DMS 273 treated with DMSO at 0.1 percent for 48 hours (cell line): ENCODE measurements at regions not wholly inside any gene's neighbourhood (a gene's known extent, or its start where the extent isn't known, plus 50 kb on each side); places are given as distances from the start of the nearest gene placed in this dataset.

ENCODE experiments used
- DNase-seq: peaks from one replicate; lab custom pipeline; 2025; lab: John Stamatoyannopoulos, UW

GRCh38 chr5:73374520-73375190, 73.9 kb downstream of the FOXD1 start:
- no peak for DNase-seq

DNA sequence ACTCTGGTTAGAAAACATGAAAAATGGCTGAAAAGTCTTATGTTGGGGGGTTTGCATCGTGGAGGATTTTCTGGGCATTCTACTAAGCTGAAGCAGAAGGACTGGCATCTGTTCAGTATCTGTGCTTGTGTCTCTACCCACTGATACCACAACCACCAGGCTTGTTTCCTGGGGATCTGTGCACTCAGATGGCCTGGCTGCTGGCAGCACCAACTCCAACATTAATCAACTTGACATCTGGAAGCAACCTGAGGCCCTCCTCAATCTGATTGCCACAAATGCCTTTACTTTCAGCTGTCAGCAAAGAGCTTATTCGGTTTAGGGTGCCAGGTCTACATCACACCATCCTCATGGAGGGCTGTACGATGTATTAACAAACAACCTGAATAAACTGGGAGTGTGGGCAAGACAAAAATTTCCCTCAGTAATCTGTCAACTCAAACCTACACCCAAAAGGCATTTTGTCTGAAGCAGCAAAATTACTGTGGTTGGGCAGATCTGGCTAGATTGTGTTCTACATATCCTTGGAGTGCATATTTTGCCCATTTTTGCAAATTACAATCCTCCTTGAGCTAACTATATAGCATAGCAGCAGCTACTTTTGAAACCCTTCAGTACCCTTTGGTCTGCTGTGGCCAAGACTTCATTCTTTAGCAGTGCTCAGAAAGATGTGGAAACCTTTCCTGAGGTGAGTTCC, 74.6 kb downstream of the FOXD1 start:
- DNase-seq, result peak; percentile 55

GRCh38 chr5:73370640-73371583, 77.7 kb downstream of the FOXD1 start:
- DNase-seq, result no peak

GRCh38 chr5:73370095-73370494, 78.5 kb downstream of the FOXD1 start:
- DNase-seq, result no peak

DNA sequence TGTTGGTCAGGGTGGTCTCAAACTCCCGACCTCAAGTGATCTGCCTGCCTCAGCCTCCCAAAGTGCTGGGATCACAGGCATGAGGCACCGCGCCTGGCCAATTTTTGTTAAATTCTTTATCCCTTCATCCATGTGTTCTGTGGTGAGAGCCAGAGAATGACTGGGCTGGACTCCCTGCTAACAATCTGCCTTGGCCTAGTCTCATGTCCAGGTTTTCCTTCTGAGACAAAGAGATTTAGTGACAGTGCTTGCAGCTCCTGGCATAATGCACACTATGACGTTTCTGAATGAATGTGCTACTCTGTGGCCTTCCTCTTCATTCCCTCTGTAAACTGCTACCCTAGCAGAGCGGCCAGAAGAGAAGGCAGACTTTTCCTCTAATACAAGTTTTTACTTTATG, 79.3 kb downstream of the FOXD1 start:
- no peak for DNase-seq

- no peak for DNase-seq
These were observed 80.9 kb downstream of the FOXD1 start for GRCh38 chr5:73367650-73368049.

DNA sequence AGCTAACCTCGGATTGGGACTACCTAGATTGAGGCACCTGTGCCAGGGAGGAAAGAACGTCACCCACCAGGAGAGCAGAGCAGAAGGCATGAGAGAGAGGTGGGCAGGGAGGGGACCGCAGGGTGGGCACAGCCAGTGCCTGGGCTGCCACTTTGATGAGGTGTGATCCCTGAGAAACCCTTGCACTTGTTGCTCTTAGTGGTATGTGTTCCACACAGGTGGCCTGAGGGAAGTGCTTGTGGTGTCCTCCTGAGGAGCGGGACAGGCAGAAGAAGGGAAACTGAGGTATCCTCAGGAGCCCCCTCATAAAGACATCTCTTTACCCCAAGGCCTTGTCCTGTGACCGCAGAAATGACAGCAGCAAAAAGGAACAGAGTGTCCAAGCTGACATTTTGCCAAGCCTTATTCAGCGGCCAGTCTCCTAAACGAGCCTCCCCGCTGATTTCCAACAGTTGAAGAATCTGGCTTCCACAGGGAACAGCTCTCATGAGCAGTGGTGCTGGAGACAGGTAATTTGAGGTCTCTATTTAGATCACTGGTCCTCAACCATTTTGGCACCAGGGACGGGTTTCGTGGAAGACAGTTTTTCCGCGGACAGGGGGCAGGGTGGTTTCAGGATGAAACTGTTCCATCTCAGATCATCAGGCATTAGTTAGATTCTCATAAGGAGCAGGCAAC, 82.4 kb downstream of the FOXD1 start:
- no peak for DNase-seq

DNA sequence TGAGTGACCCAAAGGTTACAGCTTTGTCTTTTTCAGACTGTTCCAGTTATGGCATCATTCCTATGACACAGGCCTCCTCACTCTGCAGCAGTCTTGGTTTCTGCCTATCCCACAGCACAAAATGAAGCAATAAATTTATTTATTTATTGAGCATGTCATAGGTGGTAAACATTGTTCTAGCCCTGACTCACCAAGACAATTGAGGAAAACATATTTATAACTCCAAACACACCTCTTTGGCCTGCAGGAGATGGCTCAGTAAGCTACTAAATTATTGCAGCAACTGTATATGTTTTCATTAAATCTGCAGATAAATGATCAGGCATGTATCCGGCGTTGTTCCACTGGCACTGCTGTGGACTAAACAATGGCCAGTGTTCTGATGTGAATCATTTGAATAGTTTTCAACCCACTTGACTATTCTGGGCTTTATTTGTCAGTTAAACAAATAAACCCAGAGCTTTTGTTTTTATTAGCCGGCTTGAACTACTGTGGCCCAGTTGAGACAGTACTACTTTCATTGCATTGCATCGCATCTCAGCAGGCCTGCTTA, 83.2 kb downstream of the FOXD1 start:
- DNase-seq, result no peak

DNA sequence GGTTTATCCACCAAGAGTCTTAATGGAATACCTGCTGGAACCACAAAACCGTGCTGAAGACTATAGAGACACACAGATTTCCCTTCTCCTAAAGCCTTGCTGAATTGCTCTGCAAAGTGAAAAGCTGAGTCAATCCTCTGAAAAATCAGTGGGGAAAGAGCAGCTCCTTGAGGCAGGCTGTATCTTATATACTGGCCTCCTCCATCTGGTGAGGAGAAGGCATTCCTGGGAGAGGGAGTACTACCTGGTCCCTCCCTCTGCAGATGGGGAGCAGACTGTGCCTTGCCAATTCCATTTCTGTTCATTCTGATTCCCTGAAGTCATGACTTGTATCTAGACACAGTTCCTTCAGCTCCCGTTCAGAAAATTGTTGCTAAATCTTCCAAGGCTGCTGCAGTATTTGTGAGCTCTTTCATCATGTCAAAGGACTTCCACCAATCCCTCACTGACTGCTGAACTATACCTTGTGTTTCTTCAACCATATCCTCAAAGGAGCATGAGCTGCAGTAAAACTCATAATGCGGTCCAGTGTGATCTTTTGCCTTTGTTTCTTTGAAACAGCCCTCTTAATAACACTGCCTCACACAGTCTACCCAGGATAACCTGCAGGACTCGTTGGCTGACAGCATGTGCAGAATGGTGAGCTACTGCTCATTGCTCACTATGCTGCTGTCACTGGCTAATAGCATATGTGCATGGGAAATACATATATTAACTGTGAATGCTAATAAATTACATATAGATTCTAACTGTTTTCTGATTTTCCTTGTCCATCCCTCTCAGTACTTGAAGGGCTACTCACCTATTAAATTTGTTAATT, 84.5 kb downstream of the FOXD1 start:
- DNase-seq, result no peak

DNA sequence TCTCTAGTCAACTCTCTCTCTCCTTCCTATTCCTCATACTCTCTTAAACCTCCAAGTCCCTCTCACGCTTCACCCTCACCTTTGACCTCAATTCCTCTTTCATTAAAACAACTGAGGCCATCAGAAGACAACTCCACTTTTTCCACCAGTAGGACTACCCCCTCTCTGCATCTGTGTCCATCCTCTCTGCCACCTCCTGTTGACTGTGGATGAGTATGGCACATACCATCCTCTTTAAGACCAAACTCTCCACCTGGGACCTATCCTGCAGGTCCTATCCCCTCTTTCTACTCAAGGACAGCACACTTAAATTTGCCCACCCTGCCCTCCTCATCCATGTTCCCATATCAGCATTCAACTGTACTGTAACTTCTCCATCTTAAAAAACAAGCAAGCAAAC, 89.2 kb downstream of the FOXD1 start:
- DNase-seq, result no peak

DNA sequence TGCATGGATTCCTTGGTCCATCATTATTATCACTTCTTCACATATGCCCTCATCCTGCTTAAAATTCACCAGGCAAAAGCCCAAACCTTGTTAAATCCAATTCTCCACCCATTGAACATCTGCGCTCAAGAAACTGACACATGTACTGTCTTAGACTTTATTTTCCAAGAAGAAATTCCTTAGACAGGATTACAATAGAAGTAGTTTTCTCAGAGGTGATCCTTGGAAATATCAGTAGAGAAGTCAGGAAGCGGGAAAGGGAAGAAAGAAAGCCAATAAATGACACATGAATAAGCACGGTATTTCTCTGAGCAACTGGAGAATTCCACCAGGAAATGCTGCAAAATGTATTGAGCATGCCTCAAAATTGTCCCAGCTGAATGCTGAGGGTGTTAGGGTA, 90.2 kb downstream of the FOXD1 start:
- no peak for DNase-seq

DNA sequence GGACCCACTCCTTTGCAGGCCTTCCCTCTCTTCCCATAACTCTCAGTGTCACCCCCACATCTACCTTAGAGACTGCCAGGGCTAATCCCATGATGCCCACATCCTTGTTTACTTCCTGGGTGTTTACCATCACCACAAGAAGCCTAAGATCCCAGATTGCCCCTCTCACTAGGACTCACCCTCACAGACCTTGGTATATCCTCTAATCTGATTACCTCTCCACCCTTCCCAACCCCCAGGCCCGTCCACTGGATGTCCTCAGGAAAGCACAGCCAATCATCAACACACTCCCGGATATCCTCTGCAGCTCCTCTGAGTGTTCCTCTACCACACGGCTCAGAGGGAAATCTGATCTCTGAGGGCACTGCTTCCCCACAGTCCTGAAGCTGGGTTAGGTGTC, 91.0 kb downstream of the FOXD1 start:
- DNase-seq, result no peak

DNA sequence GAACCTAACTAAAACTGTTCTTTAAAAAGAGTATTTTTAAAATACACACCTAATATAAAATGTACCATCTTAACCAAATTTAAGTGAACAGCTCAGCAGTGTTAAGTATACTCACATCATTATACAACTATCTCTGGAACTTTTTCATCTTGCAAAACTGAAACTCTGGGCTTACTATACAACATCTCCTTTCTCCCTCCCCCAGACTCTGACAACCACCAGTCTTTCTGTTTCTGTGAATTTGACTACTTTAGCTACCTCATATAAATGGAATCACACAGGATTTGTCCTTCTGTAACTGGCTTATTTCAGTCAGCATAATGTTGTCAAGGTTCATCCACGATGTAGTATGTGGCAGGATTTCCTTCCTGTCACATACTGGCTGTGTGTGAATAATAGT, 93.5 kb downstream of the FOXD1 start:
- DNase-seq, result no peak

- no peak for DNase-seq
These were observed 94.2 kb downstream of the FOXD1 start for GRCh38 chr5:73354406-73354805.

DNA sequence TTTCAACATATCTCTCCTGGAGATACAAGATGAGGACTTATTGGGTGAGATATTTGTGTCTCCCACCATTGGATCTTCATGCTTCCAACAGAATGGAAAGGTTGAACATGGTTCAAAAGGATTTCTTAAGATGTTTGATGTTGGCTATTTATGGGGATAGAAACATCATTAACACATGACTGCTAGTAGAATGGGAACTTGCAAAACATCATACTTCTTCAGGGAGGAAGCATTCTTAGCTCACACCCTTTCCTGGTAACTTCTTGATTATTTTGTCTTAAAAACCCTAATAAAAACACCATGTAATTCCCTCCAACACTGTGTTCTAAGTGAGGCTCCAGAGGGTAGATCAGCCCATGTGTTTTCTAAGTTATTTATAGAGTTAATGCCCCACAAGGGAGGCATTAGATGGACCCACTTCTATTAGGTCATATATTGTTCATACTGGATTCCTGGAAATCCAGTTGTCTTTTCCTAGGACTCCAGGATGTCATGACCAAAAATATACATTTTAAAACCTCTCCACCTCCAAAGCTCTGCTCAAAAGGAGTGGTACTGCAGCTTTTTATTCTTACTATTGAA, 95.8 kb downstream of the FOXD1 start:
- DNase-seq, result no peak

GRCh38 chr5:73352243-73352642, 96.3 kb downstream of the FOXD1 start:
- DNase-seq, result no peak

- no peak for DNase-seq
These were observed 97.0 kb downstream of the FOXD1 start for GRCh38 chr5:73351593-73351992.

DNA sequence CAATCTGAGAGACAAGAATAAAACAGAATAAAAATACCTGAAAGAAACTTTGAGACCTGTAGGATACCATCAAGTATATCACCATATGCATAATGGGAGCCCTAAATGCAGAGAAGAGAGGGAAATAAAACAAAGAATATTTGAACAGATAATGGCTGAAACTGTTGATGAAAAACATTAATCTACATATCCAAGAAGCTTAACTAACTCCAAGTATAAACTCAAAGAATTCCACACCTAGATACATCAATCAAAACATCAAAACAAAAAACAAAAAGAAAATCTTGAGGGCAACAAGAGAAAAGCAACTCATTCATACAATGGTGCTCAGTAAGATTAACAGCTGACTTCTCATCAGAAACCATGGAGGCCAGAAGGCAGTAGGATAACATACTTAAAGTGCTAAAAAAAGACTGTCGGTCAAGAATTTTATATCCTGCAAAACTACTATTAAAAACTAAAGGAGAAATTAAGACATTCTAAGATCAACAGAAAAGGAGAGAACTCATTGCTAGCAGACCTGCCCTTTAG, 101.6 kb downstream of the FOXD1 start:
- DNase-seq, result no peak

DNA sequence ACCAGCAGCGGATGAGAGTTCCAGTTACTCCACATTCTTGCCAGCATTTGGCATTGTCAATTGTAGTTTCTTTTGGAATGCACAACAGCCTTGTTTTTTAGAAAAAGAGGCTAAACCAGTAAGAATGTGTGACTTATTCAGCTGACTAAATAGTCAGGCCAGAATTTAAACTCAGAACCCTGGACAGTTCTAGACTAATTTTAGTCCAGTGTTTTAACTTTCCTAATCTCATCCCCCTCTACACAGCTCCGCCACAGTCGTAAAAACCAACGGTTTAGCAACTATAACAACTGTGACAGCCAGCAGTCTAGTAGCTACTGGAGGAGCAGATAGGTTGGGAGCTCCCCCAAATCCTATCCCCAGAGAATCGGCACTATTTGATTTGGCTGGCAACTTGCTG, 103.7 kb downstream of the FOXD1 start:
- DNase-seq, result no peak

GRCh38 chr5:73339711-73340110, 108.9 kb downstream of the FOXD1 start:
- DNase-seq, result no peak
